GM12891 (cell line): ENCODE measurements at regions not wholly inside any gene's neighbourhood (a gene's known extent, or its start where the extent isn't known, plus 50 kb on each side); places are given as distances from the start of the nearest gene placed in this dataset.

Experiments used
- DNase-seq: peaks from one replicate; pipeline ENCODE4 v3.0.0; 2011; ENCODE audit warnings: low spot score; ENCODE audit not compliant: insufficient read length
- FAIRE-seq: peaks from 2 replicates; lab custom pipeline; 2011; peaks lifted over from hg19 to GRCh38; lab: Jason Lieb, UNC
- PAX5 ChIP-seq: IDR thresholded peaks from 2 replicates; pipeline ENCODE4 v1.6.1; 2011; ENCODE audit warnings: low read length, moderate library complexity, mild to moderate bottlenecking; ENCODE audit not compliant: insufficient read depth, severe bottlenecking
- POLR2A ChIP-seq: IDR thresholded peaks from 2 replicates; pipeline ENCODE4 v1.6.1; 2011; ENCODE audit warnings: low read depth, low read length, control low read depth
- POLR2AphosphoS5 ChIP-seq: IDR thresholded peaks from 2 replicates; pipeline ENCODE4 v1.6.1; 2011; ENCODE audit warnings: low read depth, low read length, control low read depth
- POU2F2 ChIP-seq: IDR thresholded peaks from 2 replicates; pipeline ENCODE4 v1.6.1; 2011; ENCODE audit warnings: low read depth, mild to moderate bottlenecking, control low read depth, low read length, moderate library complexity
- SPI1 ChIP-seq: IDR thresholded peaks from 2 replicates; pipeline ENCODE4 v1.6.1; 2011; ENCODE audit warnings: low read depth, low read length, control low read depth
- TAF1 ChIP-seq: IDR thresholded peaks from 2 replicates; pipeline ENCODE4 v1.6.1; 2011; ENCODE audit warnings: low read depth, low read length, control low read depth

DNA sequence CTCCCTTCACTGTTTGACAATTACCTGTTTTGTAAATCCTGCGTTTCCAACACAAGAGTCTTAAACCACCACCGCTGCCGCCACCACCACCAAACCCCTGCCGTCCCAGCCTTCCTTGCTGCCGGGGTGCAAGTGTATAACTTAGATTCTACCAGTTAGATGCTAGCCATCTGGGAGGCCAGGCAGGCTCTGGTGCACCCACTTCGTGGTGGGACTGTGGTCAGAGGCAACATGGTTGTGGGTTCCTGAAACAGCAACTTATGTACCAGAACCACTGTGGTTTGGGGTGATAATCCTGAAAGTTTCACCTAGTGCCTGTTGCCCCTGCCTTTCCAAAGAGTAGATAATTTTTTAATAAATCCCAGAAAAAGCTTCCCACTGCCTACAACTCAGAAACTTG, 510.5 kb downstream of the CCSER2 start:
- FAIRE-seq = no peak
- no peak for DNase-seq
- no peak for TF ChIP-seq POU2F2
- no peak for TF ChIP-seq SPI1
- no peak for TF ChIP-seq PAX5
- no peak for TF ChIP-seq TAF1
- no peak for TF ChIP-seq POLR2A
- no peak for TF ChIP-seq POLR2AphosphoS5

DNA sequence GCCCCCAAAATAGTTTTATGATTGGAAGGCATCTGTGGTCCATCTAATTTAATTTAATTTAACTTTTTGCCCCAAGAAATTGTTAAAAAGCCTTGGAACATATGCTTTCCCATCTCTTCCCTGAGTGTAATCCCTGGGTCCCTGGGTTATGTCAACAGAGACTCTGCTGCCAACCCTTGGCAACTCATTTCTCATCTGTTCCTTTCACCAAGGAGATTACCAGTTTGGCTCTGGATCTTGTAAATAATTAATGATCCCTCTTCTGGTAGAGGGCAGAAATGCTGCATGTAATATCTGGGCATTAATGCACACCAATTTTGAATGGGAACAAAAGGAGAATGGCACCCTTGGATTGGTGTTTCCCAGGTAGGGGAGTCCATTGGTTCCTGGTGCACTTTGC, 514.2 kb downstream of the CCSER2 start:
- DNase-seq (no peak), FAIRE-seq (no peak)
- TF ChIP-seq POLR2A (no peak), POU2F2 (no peak), PAX5 (no peak), SPI1 (no peak), POLR2AphosphoS5 (no peak), TAF1 (no peak)

DNA sequence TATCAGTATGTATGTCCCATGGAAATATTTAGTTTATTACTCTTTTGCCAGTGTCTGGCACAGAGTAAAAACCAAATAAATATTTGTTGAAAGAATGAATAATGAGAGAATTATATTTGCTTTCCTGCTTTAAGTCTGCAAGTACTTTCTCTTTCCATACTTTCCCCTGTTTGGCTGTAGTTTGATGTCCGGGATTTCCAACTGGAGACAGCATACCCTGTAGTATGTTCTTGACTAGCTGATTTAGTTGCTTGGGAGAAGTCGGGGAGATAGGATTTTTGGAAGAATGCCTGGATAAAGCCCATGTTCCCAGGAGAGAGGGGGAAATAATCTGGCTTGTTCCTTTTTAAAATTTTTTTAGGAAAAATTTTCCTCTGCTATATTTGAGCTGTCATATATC, 516.1 kb downstream of the CCSER2 start:
- no peak for TF ChIP-seq SPI1
- TF ChIP-seq TAF1 = no peak
- TF ChIP-seq POLR2A = no peak
- TF ChIP-seq PAX5 = no peak
- TF ChIP-seq POLR2AphosphoS5 = no peak
- TF ChIP-seq POU2F2 = no peak
- DNase-seq (no peak), FAIRE-seq (no peak)

DNA sequence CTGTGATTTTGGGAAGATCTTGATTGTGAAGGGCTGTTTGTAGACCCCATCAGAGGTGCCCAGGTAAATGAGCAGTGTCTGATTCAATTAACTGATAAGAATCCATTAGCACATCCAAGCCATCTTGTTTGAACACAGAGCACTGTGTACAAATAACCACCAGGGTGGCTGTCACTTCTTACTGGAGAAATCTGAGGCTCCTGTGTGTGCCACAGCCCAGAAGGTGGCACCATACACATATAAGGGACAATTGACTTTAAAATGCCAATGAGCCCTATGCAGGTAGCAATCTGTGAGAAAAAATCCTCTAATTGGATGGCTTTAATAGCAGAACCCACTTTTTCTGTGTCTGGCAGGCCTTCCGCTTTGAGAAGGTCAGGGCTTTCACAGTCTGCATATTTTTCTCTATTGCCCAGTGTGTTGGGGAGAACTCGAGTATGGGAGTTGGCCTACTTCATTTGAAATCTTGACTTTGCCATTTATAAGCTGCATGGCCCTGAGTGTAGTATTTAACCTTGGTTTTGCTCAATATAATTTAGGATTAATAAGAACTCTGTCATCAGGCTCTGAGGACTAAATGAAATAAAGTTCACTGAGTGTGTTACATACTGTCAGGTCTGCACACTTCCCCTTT, 517.4 kb downstream of the CCSER2 start:
- FAIRE-seq = no peak
- no peak for TF ChIP-seq POU2F2
- no peak for TF ChIP-seq TAF1
- TF ChIP-seq POLR2AphosphoS5 = no peak
- no peak for TF ChIP-seq PAX5
- TF ChIP-seq SPI1 = no peak
- no peak for TF ChIP-seq POLR2A

GRCh38 chr10:84846658-84847316, 518.4 kb downstream of the CCSER2 start:
- TF ChIP-seq POLR2A (no peak), PAX5 (no peak), SPI1 (no peak), POU2F2 (no peak), TAF1 (no peak), POLR2AphosphoS5 (no peak)
- DNase-seq (no peak), FAIRE-seq (no peak)

More for the DNA sequence above, 517.4 kb downstream of the CCSER2 start:
- DNase-seq = no peak

- FAIRE-seq = no peak
- TF ChIP-seq PAX5 = no peak
- TF ChIP-seq POLR2AphosphoS5 = no peak
- no peak for TF ChIP-seq POLR2A
- no peak for TF ChIP-seq SPI1
- no peak for TF ChIP-seq POU2F2
- no peak for TF ChIP-seq TAF1
- no peak for DNase-seq
Measured at GRCh38 chr10:84848967-84849366, 520.6 kb downstream of the CCSER2 start.

GRCh38 chr10:84850826-84851225, 522.4 kb downstream of the CCSER2 start:
- FAIRE-seq (no peak), DNase-seq (no peak)
- TF ChIP-seq POLR2A (no peak), TAF1 (no peak), POU2F2 (no peak)

- FAIRE-seq (no peak), DNase-seq (no peak)
- TF ChIP-seq POLR2AphosphoS5 (no peak), SPI1 (no peak), POLR2A (no peak), TAF1 (no peak), PAX5 (no peak), POU2F2 (no peak)
Measured at GRCh38 chr10:84854439-84854838, 526.0 kb downstream of the CCSER2 start.

GRCh38 chr10:84860855-84861254, 532.5 kb downstream of the CCSER2 start:
- TF ChIP-seq SPI1 (no peak), POLR2A (no peak), POU2F2 (no peak), PAX5 (no peak), TAF1 (no peak), POLR2AphosphoS5 (no peak)
- FAIRE-seq = no peak
- DNase-seq = no peak

- FAIRE-seq (no peak), DNase-seq (no peak)
- no peak for TF ChIP-seq POU2F2
- no peak for TF ChIP-seq TAF1
- no peak for TF ChIP-seq PAX5
- no peak for TF ChIP-seq SPI1
- TF ChIP-seq POLR2AphosphoS5 = no peak
- TF ChIP-seq POLR2A = no peak
Measured at GRCh38 chr10:84862551-84862950, 534.2 kb downstream of the CCSER2 start.
